ENCODE measurements at regions not wholly inside any gene's neighbourhood (a gene's known extent, or its start where the extent isn't known, plus 50 kb on each side); places are given as distances from the start of the nearest gene placed in this dataset.
"Not testable (repeated sequence)": the region's sequence is repeated elsewhere in the genome, so short reads cannot be mapped to it uniquely, and the experiment has no call there.

- Histone ChIP-seq H3K4me3 (ENCODE audit: low read depth, low read length) (no peak overlapping the region), H3K27ac (ENCODE audit: insufficient read depth, low read length, poor library complexity, severe bottlenecking) (no peak overlapping the region), H3K9me3 (ENCODE audit: control insufficient read depth in 2 of 2, low read length in 2 of 2) (no peaks in the 10 kb centered on the region), H3K36me3 (ENCODE audit: control insufficient read depth, insufficient read depth, low read length) (no peaks in the 10 kb centered on the region), H3K4me1 (ENCODE audit: control insufficient read depth, insufficient read depth, low read length, poor library complexity, severe bottlenecking) (no peaks in the 10 kb centered on the region), H3K27me3 (ENCODE audit: control insufficient read depth, insufficient read depth, low read length) (no peaks in the 10 kb centered on the region)
- Mint-ChIP-seq H3K9me3 (peaks cover 0 to 4% (median 0%) of the 10 kb centered on the region in 7 donors), H3K27ac (no peak overlapping the region), H3K27me3 (no peaks in the 10 kb centered on the region), H3K36me3 (no peaks in the 10 kb centered on the region), H3K4me1 (no peaks in the 10 kb centered on the region), H3K4me3 (no peak overlapping the region)
- DNase-seq (no peak), ATAC-seq (ENCODE audit: low read depth in 2 of 2) (no peak)
These were observed 167.1 kb upstream of the PLD5 start for GRCh38 chr1:242691610-242691945.

- Mint-ChIP-seq H3K36me3 (no peaks in the 10 kb centered on the region), H3K9me3 (peaks cover 0 to 4% (median 0%) of the 10 kb centered on the region in 7 donors), H3K4me3 (no peak overlapping the region), H3K27ac (no peak overlapping the region), H3K4me1 (no peaks in the 10 kb centered on the region), H3K27me3 (no peaks in the 10 kb centered on the region)
- Histone ChIP-seq H3K36me3 (ENCODE audit: control insufficient read depth, insufficient read depth, low read length) (no peaks in the 10 kb centered on the region), H3K4me3 (ENCODE audit: low read depth, low read length) (no peak overlapping the region), H3K27me3 (ENCODE audit: control insufficient read depth, insufficient read depth, low read length) (no peaks in the 10 kb centered on the region), H3K9me3 (ENCODE audit: control insufficient read depth in 2 of 2, low read length in 2 of 2) (no peaks in the 10 kb centered on the region), H3K4me1 (ENCODE audit: control insufficient read depth, insufficient read depth, low read length, poor library complexity, severe bottlenecking) (no peaks in the 10 kb centered on the region), H3K27ac (ENCODE audit: insufficient read depth, low read length, poor library complexity, severe bottlenecking) (no peak overlapping the region)
- no peak for DNase-seq
- no peak for ATAC-seq (ENCODE audit: low read depth in 2 of 2)
These were observed 166.5 kb upstream of the PLD5 start for GRCh38 chr1:242690849-242691609.

GRCh38 chr1:242689378-242689777 lies 164.9 kb upstream of the PLD5 start:
- H3K36me3 Mint-ChIP-seq, result no peaks in the 10 kb centered on the region
- Histone ChIP-seq H3K27ac (ENCODE audit: insufficient read depth, low read length, poor library complexity, severe bottlenecking) (no peak overlapping the region), H3K4me3 (ENCODE audit: low read depth, low read length) (no peak overlapping the region), H3K27me3 (ENCODE audit: control insufficient read depth, insufficient read depth, low read length) (no peaks in the 10 kb centered on the region), H3K4me1 (ENCODE audit: control insufficient read depth, insufficient read depth, low read length, poor library complexity, severe bottlenecking) (no peaks in the 10 kb centered on the region), H3K36me3 (ENCODE audit: control insufficient read depth, insufficient read depth, low read length) (no peaks in the 10 kb centered on the region), H3K9me3 (ENCODE audit: control insufficient read depth in 2 of 2, low read length in 2 of 2) (no peaks in the 10 kb centered on the region)
- ATAC-seq (ENCODE audit: low read depth in 2 of 2) (no peak), DNase-seq (no peak)
- H3K4me1 Mint-ChIP-seq, result no peaks in the 10 kb centered on the region
- H3K27me3 Mint-ChIP-seq, result no peaks in the 10 kb centered on the region
- peaks cover 0 to 4% (median 1%) of the 10 kb centered on the region in 7 donors for H3K9me3 Mint-ChIP-seq
- no peak overlapping the region for H3K4me3 Mint-ChIP-seq
- no peak overlapping the region for H3K27ac Mint-ChIP-seq

GRCh38 chr1:242674951-242675645 lies 150.6 kb upstream of the PLD5 start:
- DNase-seq (no peak), ATAC-seq (ENCODE audit: low read depth in 2 of 2) (no peak)
- H3K27me3 Mint-ChIP-seq, result no peaks in the 10 kb centered on the region
- H3K36me3 Mint-ChIP-seq, result no peaks in the 10 kb centered on the region
- H3K4me1 ChIP-seq (ENCODE audit: control insufficient read depth, insufficient read depth, low read length, poor library complexity, severe bottlenecking), result no peaks in the 10 kb centered on the region
- no peak overlapping the region for H3K4me3 ChIP-seq (ENCODE audit: low read depth, low read length)
- H3K4me1 Mint-ChIP-seq, result no peaks in the 10 kb centered on the region
- no peak overlapping the region for H3K4me3 Mint-ChIP-seq
- no peak overlapping the region for H3K27ac ChIP-seq (ENCODE audit: insufficient read depth, low read length, poor library complexity, severe bottlenecking)
- H3K36me3 ChIP-seq (ENCODE audit: control insufficient read depth, insufficient read depth, low read length), result no peaks in the 10 kb centered on the region
- H3K27ac Mint-ChIP-seq, result no peak overlapping the region
- H3K27me3 ChIP-seq (ENCODE audit: control insufficient read depth, insufficient read depth, low read length), result no peaks in the 10 kb centered on the region
- H3K9me3 Mint-ChIP-seq, result peaks cover 0 to 4% (median 3%) of the 10 kb centered on the region in 7 donors
- no peaks in the 10 kb centered on the region for H3K9me3 ChIP-seq (ENCODE audit: control insufficient read depth in 2 of 2, low read length in 2 of 2)

- peaks cover 0 to 4% (median 2%) of the 10 kb centered on the region in 7 donors for H3K9me3 Mint-ChIP-seq
- no peaks in the 10 kb centered on the region for H3K4me1 ChIP-seq (ENCODE audit: control insufficient read depth, insufficient read depth, low read length, poor library complexity, severe bottlenecking)
- H3K9me3 ChIP-seq (ENCODE audit: control insufficient read depth in 2 of 2, low read length in 2 of 2), result no peaks in the 10 kb centered on the region
- no peaks in the 10 kb centered on the region for H3K27me3 Mint-ChIP-seq
- no peak overlapping the region for H3K27ac Mint-ChIP-seq
- no peaks in the 10 kb centered on the region for H3K27me3 ChIP-seq (ENCODE audit: control insufficient read depth, insufficient read depth, low read length)
- H3K36me3 Mint-ChIP-seq, result no peaks in the 10 kb centered on the region
- ATAC-seq (ENCODE audit: low read depth in 2 of 2) (no peak), DNase-seq (no peak)
- no peaks in the 10 kb centered on the region for H3K36me3 ChIP-seq (ENCODE audit: control insufficient read depth, insufficient read depth, low read length)
- H3K4me1 Mint-ChIP-seq, result no peaks in the 10 kb centered on the region
- H3K4me3 ChIP-seq (ENCODE audit: low read depth, low read length), result no peak overlapping the region
- H3K27ac ChIP-seq (ENCODE audit: insufficient read depth, low read length, poor library complexity, severe bottlenecking), result no peak overlapping the region
- H3K4me3 Mint-ChIP-seq, result no peak overlapping the region
These were observed 149.2 kb upstream of the PLD5 start for GRCh38 chr1:242673652-242674051.

- H3K27ac Mint-ChIP-seq; H3K27me3 Mint-ChIP-seq; ATAC-seq (ENCODE audit: low read depth in 2 of 2); H3K9me3 ChIP-seq (ENCODE audit: control insufficient read depth in 2 of 2, low read length in 2 of 2); DNase-seq; H3K9me3 Mint-ChIP-seq; H3K27ac ChIP-seq (ENCODE audit: insufficient read depth, low read length, poor library complexity, severe bottlenecking); H3K4me3 Mint-ChIP-seq; H3K4me1 ChIP-seq (ENCODE audit: control insufficient read depth, insufficient read depth, low read length, poor library complexity, severe bottlenecking); H3K27me3 ChIP-seq (ENCODE audit: control insufficient read depth, insufficient read depth, low read length); H3K4me3 ChIP-seq (ENCODE audit: low read depth, low read length); H3K4me1 Mint-ChIP-seq; H3K36me3 Mint-ChIP-seq; H3K36me3 ChIP-seq (ENCODE audit: control insufficient read depth, insufficient read depth, low read length): not testable (repeated sequence)
These were observed 148.7 kb upstream of the PLD5 start for GRCh38 chr1:242673165-242673564.

- DNase-seq (no peak), ATAC-seq (ENCODE audit: low read depth in 2 of 2) (no peak)
- H3K4me1 ChIP-seq (ENCODE audit: control insufficient read depth, insufficient read depth, low read length, poor library complexity, severe bottlenecking), result no peaks in the 10 kb centered on the region
- Mint-ChIP-seq H3K36me3 (no peaks in the 10 kb centered on the region), H3K9me3 (peaks cover 0 to 2% (median 0%) of the 10 kb centered on the region in 7 donors), H3K4me3 (no peak overlapping the region), H3K27me3 (no peaks in the 10 kb centered on the region), H3K27ac (no peak overlapping the region), H3K4me1 (no peaks in the 10 kb centered on the region)
- no peak overlapping the region for H3K4me3 ChIP-seq (ENCODE audit: low read depth, low read length)
- no peaks in the 10 kb centered on the region for H3K9me3 ChIP-seq (ENCODE audit: control insufficient read depth in 2 of 2, low read length in 2 of 2)
- no peak overlapping the region for H3K27ac ChIP-seq (ENCODE audit: insufficient read depth, low read length, poor library complexity, severe bottlenecking)
- H3K27me3 ChIP-seq (ENCODE audit: control insufficient read depth, insufficient read depth, low read length), result no peaks in the 10 kb centered on the region
- no peaks in the 10 kb centered on the region for H3K36me3 ChIP-seq (ENCODE audit: control insufficient read depth, insufficient read depth, low read length)
These were observed 145.5 kb upstream of the PLD5 start for GRCh38 chr1:242670019-242670418.

GRCh38 chr1:242662886-242663285 lies 138.4 kb upstream of the PLD5 start:
- no peaks in the 10 kb centered on the region for H3K36me3 Mint-ChIP-seq
- no peak for DNase-seq

More at GRCh38 chr1:242662886-242663285, 138.4 kb upstream of the PLD5 start:
- Mint-ChIP-seq H3K9me3 (peaks cover 0 to 3% (median 0%) of the 10 kb centered on the region in 7 donors), H3K4me1 (no peaks in the 10 kb centered on the region), H3K27ac (no peak overlapping the region), H3K4me3 (no peak overlapping the region), H3K27me3 (no peaks in the 10 kb centered on the region)
- Histone ChIP-seq H3K36me3 (ENCODE audit: control insufficient read depth, insufficient read depth, low read length) (no peaks in the 10 kb centered on the region), H3K4me1 (ENCODE audit: control insufficient read depth, insufficient read depth, low read length, poor library complexity, severe bottlenecking) (no peaks in the 10 kb centered on the region), H3K9me3 (ENCODE audit: control insufficient read depth in 2 of 2, low read length in 2 of 2) (no peaks in the 10 kb centered on the region), H3K4me3 (ENCODE audit: low read depth, low read length) (no peak overlapping the region), H3K27ac (ENCODE audit: insufficient read depth, low read length, poor library complexity, severe bottlenecking) (no peak overlapping the region), H3K27me3 (ENCODE audit: control insufficient read depth, insufficient read depth, low read length) (no peaks in the 10 kb centered on the region)
- no peak for ATAC-seq (ENCODE audit: low read depth in 2 of 2)

Measured in CD4-positive, CD25-positive, alpha-beta regulatory T cell (primary cell).